HG02678 (cell line): ENCODE measurements at regions not wholly inside any gene's neighbourhood (a gene's known extent, or its start where the extent isn't known, plus 50 kb on each side); places are given as distances from the start of the nearest gene placed in this dataset.
"Not testable (repeated sequence)": the region's sequence is repeated elsewhere in the genome, so short reads cannot be mapped to it uniquely, and the experiment has no call there.

Experiments used
- ATAC-seq: cut with Tn5 transposase; IDR thresholded peaks from one replicate; pipeline ENCODE4 v1.9.1; 2021; ENCODE audit warnings: mild to moderate bottlenecking, moderate library complexity; ENCODE audit not compliant: unreplicated experiment

GRCh38 chr7:152905949-152906348 is 146.4 kb downstream of the ACTR3B start:
- no peak for ATAC-seq

- no peak for ATAC-seq
Observed at GRCh38 chr7:152907042-152907761, 147.7 kb downstream of the ACTR3B start.

DNA sequence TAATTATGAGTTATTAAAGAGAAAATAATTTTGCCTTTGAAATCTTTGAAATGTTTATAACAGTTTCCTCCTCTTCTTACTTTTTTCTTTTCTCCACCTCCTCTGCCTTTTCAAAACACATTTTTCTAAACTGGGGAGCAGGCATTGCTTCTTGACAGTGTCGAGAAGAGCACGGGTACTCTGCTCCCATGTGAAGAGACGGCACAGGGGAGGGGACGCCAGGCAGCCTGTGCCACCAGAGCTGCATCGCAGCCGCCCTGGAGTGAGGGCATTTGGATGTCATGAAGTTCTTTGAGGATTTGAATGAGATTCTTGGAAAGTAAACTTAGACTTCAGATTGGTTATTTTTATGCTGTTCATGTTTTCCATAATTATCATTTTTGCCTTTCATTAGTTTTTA is 149.7 kb downstream of the ACTR3B start:
- ATAC-seq = no peak

GRCh38 chr7:152909683-152910544 is 150.4 kb downstream of the ACTR3B start:
- ATAC-seq = no peak

DNA sequence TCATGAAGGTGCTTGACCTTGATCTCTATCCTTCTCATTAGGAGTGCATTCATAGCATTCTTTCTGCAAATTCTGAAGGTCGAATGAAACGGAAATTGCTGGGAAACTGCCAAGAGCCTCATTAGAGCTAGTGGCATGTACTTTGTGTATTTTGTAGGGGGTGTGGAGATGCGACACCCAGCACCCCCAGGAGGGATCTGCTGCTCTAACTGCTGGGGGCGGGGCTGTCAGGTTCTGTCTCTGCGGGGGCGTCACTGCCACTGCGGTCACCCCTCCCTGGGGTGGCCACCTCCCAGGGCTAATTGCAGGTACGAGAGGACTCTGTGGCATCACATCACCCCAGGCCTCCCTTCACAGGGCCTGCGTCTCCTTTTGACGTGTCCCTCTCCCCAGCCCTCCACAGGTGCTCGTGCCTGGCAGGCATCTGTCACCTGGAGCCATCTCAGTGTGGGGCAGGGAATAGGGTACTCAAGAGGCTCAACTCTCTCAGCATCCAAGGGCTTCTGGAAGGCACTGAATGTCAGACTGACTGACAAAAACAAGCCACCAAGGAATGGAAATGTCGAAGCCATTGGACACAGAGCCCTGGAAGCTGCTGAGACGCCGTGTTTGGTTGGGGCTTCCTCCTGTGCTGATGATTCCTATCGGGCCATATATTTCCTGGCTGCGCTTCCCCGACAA is 151.1 kb downstream of the ACTR3B start:
- ATAC-seq = no peak

- no peak for ATAC-seq
Observed at GRCh38 chr7:152911226-152911560, 151.6 kb downstream of the ACTR3B start.

DNA sequence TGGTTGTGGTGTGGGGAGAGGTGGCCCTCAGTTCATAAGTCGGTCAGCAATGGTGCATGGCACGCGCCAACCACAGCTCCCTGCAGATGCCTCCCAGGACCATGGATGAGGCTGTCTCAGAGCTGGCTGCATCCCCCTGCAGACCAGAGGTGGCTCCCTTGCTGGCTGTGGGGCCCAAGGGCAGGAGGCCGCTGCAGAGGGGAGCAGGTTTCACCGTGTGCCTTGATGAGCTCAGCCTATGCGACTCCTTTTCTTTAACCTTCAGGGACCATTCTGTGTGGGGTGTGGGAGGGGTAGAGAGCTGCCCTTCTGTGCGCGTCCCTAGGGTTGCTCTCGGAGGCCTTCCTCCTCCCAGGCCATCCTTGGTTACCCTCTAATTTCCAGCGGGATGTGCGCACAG is 152.4 kb downstream of the ACTR3B start:
- ATAC-seq = no peak

DNA sequence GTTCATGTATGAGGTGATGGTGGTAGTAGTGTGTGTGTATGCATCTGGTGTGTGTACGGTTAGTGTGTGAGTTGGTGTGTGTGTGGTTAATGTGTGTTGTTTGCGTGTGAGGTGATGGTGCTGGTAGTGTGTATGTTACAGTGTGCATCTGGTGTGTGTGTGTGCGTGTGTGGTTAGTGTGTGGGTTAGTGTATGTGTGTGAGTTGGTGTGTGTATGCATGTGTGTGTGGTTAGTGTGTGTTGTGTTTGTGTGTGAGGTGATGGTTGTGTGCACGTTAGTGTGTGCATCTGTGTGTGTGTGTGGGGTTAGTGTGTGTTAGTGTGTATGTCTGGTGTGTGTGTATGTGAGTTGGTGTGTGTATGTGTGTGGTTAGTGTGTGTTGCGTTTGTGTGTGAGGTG is 153.0 kb downstream of the ACTR3B start:
- no peak for ATAC-seq

DNA sequence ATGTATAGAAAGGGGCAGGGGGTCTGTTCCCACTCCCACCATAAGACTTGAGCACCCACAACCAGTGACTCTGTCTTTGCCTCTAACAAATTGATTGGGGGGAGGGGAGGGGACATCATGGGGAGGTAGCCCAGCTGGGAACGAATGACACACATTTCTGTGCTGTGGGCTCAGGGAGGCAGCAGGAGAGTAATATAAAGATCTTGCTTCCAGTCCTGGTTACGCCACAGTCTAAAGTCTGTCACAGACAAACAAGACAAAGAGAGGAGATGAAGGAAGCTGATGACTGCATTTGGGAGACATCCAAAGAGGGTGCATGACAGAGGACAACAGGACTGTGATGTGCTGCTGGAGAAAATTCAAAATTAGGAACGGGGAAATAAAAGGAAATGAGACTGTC is 153.9 kb downstream of the ACTR3B start:
- no peak for ATAC-seq

- ATAC-seq = no peak
Observed at GRCh38 chr7:152914014-152914844, 154.7 kb downstream of the ACTR3B start.

- ATAC-seq = not testable (repeated sequence)
Observed at GRCh38 chr7:152914845-152915102, 155.2 kb downstream of the ACTR3B start.

DNA sequence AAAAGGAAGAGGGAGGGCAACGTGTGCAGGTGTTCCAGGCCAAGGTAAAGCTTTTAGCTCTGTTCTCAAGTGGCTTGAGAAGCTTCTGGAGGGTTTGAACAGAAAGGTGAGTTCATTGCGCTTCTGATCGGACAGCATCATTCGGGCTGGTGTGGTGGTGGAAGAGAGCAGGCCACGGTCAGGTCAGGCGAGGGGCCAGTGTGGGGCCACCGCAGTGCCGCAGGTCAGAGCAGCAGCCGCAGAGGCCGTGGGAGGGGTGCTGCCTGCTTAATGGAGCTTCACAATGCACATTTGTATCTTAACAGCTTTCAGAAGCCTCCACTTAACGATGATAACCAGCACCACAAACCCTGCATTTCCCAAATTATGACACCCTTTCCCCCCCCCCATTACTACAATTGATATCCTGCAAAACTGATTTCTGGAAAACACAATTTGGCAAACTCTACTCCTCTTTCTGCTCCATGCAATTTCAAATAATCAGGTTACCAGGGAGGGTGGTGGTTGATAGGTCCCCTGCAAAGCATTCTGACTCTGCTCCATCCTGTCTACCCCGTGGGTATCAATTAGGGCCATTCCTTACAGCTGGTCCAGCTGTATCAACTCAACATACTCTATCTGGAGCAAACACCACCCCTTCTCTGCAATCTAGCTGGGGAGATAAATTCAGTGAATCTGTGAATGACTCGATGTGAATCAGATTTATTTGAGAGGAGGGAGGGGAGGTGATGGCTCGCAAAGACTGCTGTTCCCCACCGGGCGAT is 162.9 kb downstream of the ACTR3B start:
- ATAC-seq = no peak

- ATAC-seq = no peak
Observed at GRCh38 chr7:152923711-152924110, 164.2 kb downstream of the ACTR3B start.

- no peak for ATAC-seq
Observed at GRCh38 chr7:152924238-152924637, 164.7 kb downstream of the ACTR3B start.

DNA sequence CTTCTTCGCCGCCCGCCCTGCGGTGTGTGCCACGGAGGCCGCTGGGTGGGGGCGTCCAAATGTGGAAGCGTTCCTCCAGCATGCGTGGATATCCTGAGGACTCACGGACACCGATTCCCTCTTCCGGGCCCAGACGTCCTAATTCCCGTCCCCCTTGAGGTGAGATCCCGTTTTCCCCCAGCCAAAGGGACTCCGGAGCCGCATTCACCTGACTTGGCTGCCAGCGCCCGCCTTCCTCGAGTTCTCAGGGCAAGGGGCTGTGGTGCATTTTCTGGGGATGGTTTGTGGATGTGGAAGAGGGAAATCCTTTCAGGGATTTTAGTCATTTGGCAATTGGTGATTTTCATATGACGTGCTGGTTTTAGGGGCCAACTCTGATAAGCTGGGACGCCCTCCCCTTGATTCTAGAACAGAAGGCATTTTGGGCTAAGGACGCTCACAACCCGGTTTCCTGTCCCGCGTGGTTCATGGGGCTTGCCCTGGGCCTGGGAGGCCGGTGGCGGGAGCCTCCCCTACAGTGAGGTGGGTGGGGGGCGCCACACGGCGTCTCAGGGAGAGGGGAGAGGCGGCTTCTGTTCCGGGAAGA is 165.4 kb downstream of the ACTR3B start:
- ATAC-seq = no peak

GRCh38 chr7:152925412-152926147 is 166.0 kb downstream of the ACTR3B start:
- no peak for ATAC-seq

DNA sequence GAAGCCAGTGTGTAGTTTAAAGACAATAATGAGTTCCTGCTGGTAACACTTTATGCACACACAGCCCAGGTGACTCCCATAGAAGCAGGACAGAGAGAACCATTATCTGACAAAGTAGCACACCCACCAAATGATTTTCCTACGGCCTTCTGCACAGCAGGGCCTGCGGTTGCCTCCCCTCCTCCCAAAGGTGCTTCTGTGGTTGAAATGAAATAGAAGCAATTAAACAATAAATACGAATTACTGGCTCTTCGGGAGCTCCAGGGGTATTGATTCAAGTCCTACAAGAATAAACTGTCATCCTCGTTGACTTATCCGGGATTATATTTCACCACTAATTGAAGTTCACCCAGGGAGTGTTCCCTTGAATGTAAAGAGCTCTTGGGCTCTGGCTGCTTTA is 172.1 kb downstream of the ACTR3B start:
- ATAC-seq = no peak

GRCh38 chr7:152937282-152937681 is 177.7 kb downstream of the ACTR3B start:
- no peak for ATAC-seq

DNA sequence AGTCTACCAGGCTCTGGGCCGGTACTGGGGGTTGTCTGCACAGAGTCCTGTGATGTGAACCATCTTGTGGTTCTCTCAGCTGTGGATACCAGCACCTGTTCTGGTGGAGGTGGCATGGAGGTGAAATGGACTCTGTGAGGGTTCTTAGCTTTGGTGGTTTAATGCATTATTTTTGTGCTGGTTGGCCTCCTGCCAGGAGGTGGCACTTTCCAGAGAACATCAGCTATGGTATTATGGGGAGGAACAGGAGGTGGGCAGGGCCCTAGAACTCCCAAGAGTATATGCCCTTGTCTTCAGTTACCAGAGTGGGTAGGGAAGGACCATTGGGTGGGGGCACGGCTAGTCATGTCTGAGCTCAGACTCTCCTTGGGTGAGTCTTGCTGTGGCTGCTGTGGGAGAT is 187.1 kb downstream of the ACTR3B start:
- not testable (repeated sequence) for ATAC-seq
